ENCODE measurements at regions not wholly inside any gene's neighbourhood (a gene's known extent, or its start where the extent isn't known, plus 50 kb on each side); places are given as distances from the start of the nearest gene placed in this dataset.

- CTCF ChIA-PET = no interaction called here
- H3K18ac ChIP-seq (ENCODE audit: low read depth, low read length) = no peak overlapping the region
- no peak overlapping the region for H3K4me3 ChIP-seq (ENCODE audit: insufficient read depth, low read depth, low read length)
- no peak for ATAC-seq (ENCODE audit: low read depth)
- H3K27me3 ChIP-seq (ENCODE audit: control insufficient read depth, insufficient read depth, low read length) = peaks cover 10% of the 10 kb centered on the region
- H4K8ac ChIP-seq (ENCODE audit: low read depth in 2 of 2, low read length in 2 of 2) = no peak overlapping the region
- no peaks in the 10 kb centered on the region for H3K9me3 ChIP-seq (ENCODE audit: control insufficient read depth, insufficient read depth, low read length)
- in situ Hi-C loops (cut with MboI; ENCODE audit: low sequenced_read_pairs) (loop anchor here (10.0 to 25.0 kb wide), 2 partner anchors 56 to 481 kb away; no protein-coding TSS in a partner anchor), intact Hi-C loops (cut with micrococcal nuclease) (no loop called here), dilution Hi-C loops (cut with HindIII; ENCODE audit: low sequenced_read_pairs, unreplicated experiment) (no loop called here)
- no peak for DNase-seq
- no peak overlapping the region for H2AK9ac ChIP-seq (replicated peaks; ENCODE audit: low read depth, low read length, poor library complexity)
- no TSS peak for BruUV-seq (replicated peaks)
- H3K4me1 ChIP-seq (ENCODE audit: control insufficient read depth, insufficient read depth, low read length) = no peaks in the 10 kb centered on the region
- H3K4me2 ChIP-seq (ENCODE audit: low read depth, low read length) = no peak overlapping the region
- H2BK15ac ChIP-seq (ENCODE audit: low read depth, low read length) = no peak overlapping the region
- POLR2A ChIA-PET (ENCODE audit: unreplicated experiment) = no interaction called here
- no peaks in the 10 kb centered on the region for H4K20me1 ChIP-seq (ENCODE audit: insufficient read depth, low read length)
- H2BK20ac ChIP-seq (ENCODE audit: low read depth, low read length) = no peak overlapping the region
- no peak overlapping the region for H2AK5ac ChIP-seq (ENCODE audit: low read depth, low read length)
- no peak overlapping the region for H3K14ac ChIP-seq (replicated peaks; ENCODE audit: low read depth, low read length)
- no peaks in the 10 kb centered on the region for H3K9me1 ChIP-seq (ENCODE audit: insufficient read depth, low read length)
- H2BK5ac ChIP-seq (ENCODE audit: low read depth, low read length, poor library complexity, severe bottlenecking) = no peak overlapping the region
- no peak overlapping the region for H2AFZ ChIP-seq (replicated peaks; ENCODE audit: low read length, poor library complexity)
- no peak overlapping the region for H3K4ac ChIP-seq (ENCODE audit: low read depth, low read length)
- H4K5ac ChIP-seq (ENCODE audit: low read depth, low read length) = no peak overlapping the region
- no peaks in the 10 kb centered on the region for H3K79me1 ChIP-seq (ENCODE audit: low read depth in 1 of 2, low read length in 2 of 2)
- H3K9ac ChIP-seq (ENCODE audit: low read depth, low read length) = no peak overlapping the region
- no peaks in the 10 kb centered on the region for H3K36me3 ChIP-seq (ENCODE audit: control insufficient read depth, insufficient read depth, low read length)
- H3K27ac ChIP-seq (ENCODE audit: insufficient read depth, low read length) = no peak overlapping the region
- 70% methylated on average over 3 of the region's 4 CpGs; no CpG with 5 or more reads in 1 of the 2 experiments for WGBS, 2 experiments (ENCODE audit: extremely low coverage in 2 of 2, insufficient read length in 1 of 2)
- no peak overlapping the region for H4K91ac ChIP-seq (ENCODE audit: insufficient read depth, low read depth, low read length)
- H3K23ac ChIP-seq (ENCODE audit: low read depth, low read length) = no peak overlapping the region
- TF ChIP-seq MAFK (IDR thresholded peaks at IDR 0.05; ENCODE audit: low read depth, low read length) (no peak), FOS (IDR thresholded peaks at IDR 0.05; ENCODE audit: low read depth, low read length) (no peak), ELK1 (IDR thresholded peaks at IDR 0.05; ENCODE audit: borderline replicate concordance, low read depth, low read length) (no peak), RFX5 (IDR thresholded peaks at IDR 0.05; ENCODE audit: low read depth, low read length) (no peak), USF2 (IDR thresholded peaks at IDR 0.05; ENCODE audit: low read depth, low read length) (no peak), MXI1 (IDR thresholded peaks at IDR 0.05; ENCODE audit: borderline replicate concordance, low read depth, low read length) (no peak), CTCF (conservative IDR thresholded peaks at IDR 0.05; ENCODE audit: low read depth, low read length) (no peak), RAD21 (IDR thresholded peaks at IDR 0.05; ENCODE audit: low read length) (no peak), MAZ (IDR thresholded peaks at IDR 0.05; ENCODE audit: borderline replicate concordance, low read depth, low read length) (no peak), RCOR1 (IDR thresholded peaks at IDR 0.05; ENCODE audit: insufficient replicate concordance, low read length) (no peak), CHD1 (IDR thresholded peaks at IDR 0.05; ENCODE audit: low read depth, low read length) (no peak), POLR2A (IDR thresholded peaks at IDR 0.05; ENCODE audit: low read depth, low read length) (no peak)
- no peak overlapping the region for H2BK120ac ChIP-seq (ENCODE audit: low read depth, low read length)
- no peak overlapping the region for H3K56ac ChIP-seq (ENCODE audit: extremely low read depth, insufficient read depth, low read length)
Observed at GRCh38 chr18:21968338-21968737, 201.1 kb upstream of the GATA6 start.

Data from IMR-90 (cell line).